HG03575 (cell line): ENCODE measurements at regions not wholly inside any gene's neighbourhood (a gene's known extent, or its start where the extent isn't known, plus 50 kb on each side); places are given as distances from the start of the nearest gene placed in this dataset.

Source experiments
- ATAC-seq: cut with Tn5 transposase; IDR thresholded peaks from one replicate; pipeline ENCODE4 v1.9.1; 2021; ENCODE audit not compliant: unreplicated experiment, insufficient number of reproducible peaks, low FRiP score; ENCODE audit errors: extremely low read depth

GRCh38 chr4:4677556-4678522 lies 136.0 kb upstream of the STX18 start:
- no peak for ATAC-seq

- ATAC-seq = no peak
These were observed 133.8 kb upstream of the STX18 start for GRCh38 chr4:4675641-4676040.

- no peak for ATAC-seq
These were observed 133.3 kb upstream of the STX18 start for GRCh38 chr4:4675051-4675581.

GRCh38 chr4:4673070-4673469 lies 131.2 kb upstream of the STX18 start:
- no peak for ATAC-seq

GRCh38 chr4:4672402-4672801 lies 130.6 kb upstream of the STX18 start:
- no peak for ATAC-seq

GRCh38 chr4:4671774-4672349 lies 130.0 kb upstream of the STX18 start:
- ATAC-seq = no peak

- ATAC-seq = no peak
These were observed 129.0 kb upstream of the STX18 start for GRCh38 chr4:4670869-4671268.

- ATAC-seq = no peak
These were observed 126.7 kb upstream of the STX18 start for GRCh38 chr4:4668355-4669210.

GRCh38 chr4:4667622-4668081 lies 125.8 kb upstream of the STX18 start:
- no peak for ATAC-seq

- no peak for ATAC-seq
These were observed 125.1 kb upstream of the STX18 start for GRCh38 chr4:4666693-4667621.

- no peak for ATAC-seq
These were observed 124.3 kb upstream of the STX18 start for GRCh38 chr4:4666187-4666586.

GRCh38 chr4:4664234-4664633 lies 122.4 kb upstream of the STX18 start:
- ATAC-seq = no peak

- no peak for ATAC-seq
These were observed 121.2 kb upstream of the STX18 start for GRCh38 chr4:4663028-4663427.

GRCh38 chr4:4662230-4662629 lies 120.4 kb upstream of the STX18 start:
- no peak for ATAC-seq

GRCh38 chr4:4659871-4660651 lies 118.2 kb upstream of the STX18 start:
- no peak for ATAC-seq

GRCh38 chr4:4658052-4658451 lies 116.2 kb upstream of the STX18 start:
- no peak for ATAC-seq

GRCh38 chr4:4656977-4657376 lies 115.1 kb upstream of the STX18 start:
- no peak for ATAC-seq

GRCh38 chr4:4655901-4656300 lies 114.1 kb upstream of the STX18 start:
- no peak for ATAC-seq
